NOMO-1 treated with DMSO at 0.1 percent for 48 hours (cell line): ENCODE measurements at regions not wholly inside any gene's neighbourhood (a gene's known extent, or its start where the extent isn't known, plus 50 kb on each side); places are given as distances from the start of the nearest gene placed in this dataset.

Source experiments
- DNase-seq: peaks from one replicate; lab custom pipeline; 2025; ENCODE audit not compliant: unreplicated experiment; lab: John Stamatoyannopoulos, UW

GRCh38 chr2:235140801-235141081 lies 188.9 kb downstream of the SH3BP4 start:
- DNase-seq: no peak

- no peak for DNase-seq
Measured at GRCh38 chr2:235141411-235142128, 189.8 kb downstream of the SH3BP4 start.

GRCh38 chr2:235142601-235143000 lies 190.8 kb downstream of the SH3BP4 start:
- no peak for DNase-seq

GRCh38 chr2:235143789-235144188 lies 192.0 kb downstream of the SH3BP4 start:
- DNase-seq: no peak

GRCh38 chr2:235144291-235144690 lies 192.5 kb downstream of the SH3BP4 start:
- no peak for DNase-seq

GRCh38 chr2:235146206-235146605 lies 194.4 kb downstream of the SH3BP4 start:
- no peak for DNase-seq

- DNase-seq: no peak
Measured at GRCh38 chr2:235146871-235147565, 195.2 kb downstream of the SH3BP4 start.

- no peak for DNase-seq
Measured at GRCh38 chr2:235148201-235149170, 196.7 kb downstream of the SH3BP4 start.

- DNase-seq: no peak
Measured at GRCh38 chr2:235149240-235149659, 197.4 kb downstream of the SH3BP4 start.

GRCh38 chr2:235149736-235150135 lies 197.9 kb downstream of the SH3BP4 start:
- DNase-seq: no peak

- DNase-seq: no peak
Measured at GRCh38 chr2:235151152-235151551, 199.3 kb downstream of the SH3BP4 start.

- DNase-seq: no peak
Measured at GRCh38 chr2:235155163-235155562, 203.3 kb downstream of the SH3BP4 start.

- no peak for DNase-seq
Measured at GRCh38 chr2:235156055-235156454, 204.2 kb downstream of the SH3BP4 start.

- no peak for DNase-seq
Measured at GRCh38 chr2:235157746-235158482, 206.1 kb downstream of the SH3BP4 start.

- DNase-seq: no peak
Measured at GRCh38 chr2:235160281-235160810, 208.5 kb downstream of the SH3BP4 start.

- no peak for DNase-seq
Measured at GRCh38 chr2:235161565-235161964, 209.7 kb downstream of the SH3BP4 start.

- no peak for DNase-seq
Measured at GRCh38 chr2:235162082-235162836, 210.4 kb downstream of the SH3BP4 start.

GRCh38 chr2:235162837-235163197 lies 211.0 kb downstream of the SH3BP4 start:
- no peak for DNase-seq

GRCh38 chr2:235165136-235165535 lies 213.3 kb downstream of the SH3BP4 start:
- no peak for DNase-seq

- no peak for DNase-seq
Measured at GRCh38 chr2:235165631-235166030, 213.8 kb downstream of the SH3BP4 start.
